Mesenchymal stem cell (in vitro differentiated cells and primary cell): ENCODE measurements at regions not wholly inside any gene's neighbourhood (a gene's known extent, or its start where the extent isn't known, plus 50 kb on each side); places are given as distances from the start of the nearest gene placed in this dataset.
"Not testable (repeated sequence)": the region's sequence is repeated elsewhere in the genome, so short reads cannot be mapped to it uniquely, and the experiment has no call there.

Experiments used
- DNase-seq: peaks from one replicate; pipeline ENCODE4 v3.0.0-alpha.2; 2013
- H2AFZ ChIP-seq: one replicate; pipeline ENCODE4 v1.6.1; 2013; ENCODE audit warnings: low read depth, mild to moderate bottlenecking, control low read depth, inconsistent platforms, low read length, moderate library complexity
- H2AK5ac ChIP-seq: 2 replicates; pipeline ENCODE4 v1.6.1; 2013; ENCODE audit warnings: low read length, moderate library complexity, mild to moderate bottlenecking, inconsistent platforms; ENCODE audit not compliant: severe bottlenecking
- H2BK120ac ChIP-seq: one replicate; pipeline ENCODE4 v1.6.1; 2013; ENCODE audit warnings: low read depth, mild to moderate bottlenecking, inconsistent platforms, low read length, moderate library complexity
- H2BK12ac ChIP-seq, 2 experiments: one replicate each; pipeline ENCODE4 v1.6.1; 2013; ENCODE audit warnings: inconsistent platforms in 2 of 2, low read length in 2 of 2, mild to moderate bottlenecking in 2 of 2, moderate library complexity in 2 of 2, control low read depth in 1 of 2
- H2BK15ac ChIP-seq: one replicate; pipeline ENCODE4 v1.6.1; 2013; ENCODE audit warnings: mild to moderate bottlenecking, low read depth, inconsistent platforms; ENCODE audit not compliant: poor library complexity, severe bottlenecking
- H2BK5ac ChIP-seq: 2 replicates; pipeline ENCODE4 v1.6.1; 2013; ENCODE audit warnings: low read depth, mild to moderate bottlenecking, low read length, control low read depth, inconsistent platforms; ENCODE audit not compliant: poor library complexity, severe bottlenecking
- H3K14ac ChIP-seq, 2 experiments: one replicate each; pipeline ENCODE4 v1.6.1; 2013; ENCODE audit warnings: inconsistent platforms in 2 of 2, low read length in 2 of 2, control low read depth in 1 of 2, mild to moderate bottlenecking in 1 of 2, moderate library complexity in 1 of 2
- H3K18ac ChIP-seq, 2 experiments: one replicate each; pipeline ENCODE4 v1.6.1; 2013; ENCODE audit warnings: inconsistent platforms in 2 of 2, low read length in 2 of 2, control low read depth in 1 of 2, low read depth in 1 of 2, mild to moderate bottlenecking in 1 of 2
- H3K23ac ChIP-seq, 2 experiments: one replicate each; pipeline ENCODE4 v1.6.1; 2013; ENCODE audit warnings: inconsistent platforms in 2 of 2, low read length in 2 of 2, mild to moderate bottlenecking in 2 of 2, moderate library complexity in 2 of 2, control low read depth in 1 of 2
- H3K27ac ChIP-seq: 2 replicates; pipeline ENCODE4 v1.5.1; 2013; ENCODE audit warnings: mild to moderate bottlenecking, moderate library complexity, low read length, control low read depth, inconsistent platforms; ENCODE audit not compliant: poor library complexity, severe bottlenecking
- H3K27me3 ChIP-seq, 2 experiments: 2 replicates each; pipeline versions ENCODE4 v1.6.1 to v1.7.0; 2013; ENCODE audit warnings: low read length in 2 of 2, mild to moderate bottlenecking in 2 of 2, moderate library complexity in 2 of 2, control low read depth in 1 of 2, inconsistent platforms in 1 of 2; ENCODE audit not compliant: control insufficient read depth in 1 of 2, insufficient read depth in 1 of 2
- H3K36me3 ChIP-seq, 2 experiments: 2 replicates each; pipeline versions ENCODE4 v1.6.1 to v1.7.0; 2013; ENCODE audit warnings: low read length in 2 of 2, control low read depth in 1 of 2, inconsistent platforms in 1 of 2, low read depth in 1 of 2, mild to moderate bottlenecking in 1 of 2; ENCODE audit not compliant: insufficient read depth in 2 of 2, control insufficient read depth in 1 of 2
- H3K4ac ChIP-seq, 2 experiments: one replicate each; pipeline ENCODE4 v1.6.1; 2013; ENCODE audit warnings: inconsistent platforms in 2 of 2, low read length in 2 of 2, mild to moderate bottlenecking in 2 of 2, moderate library complexity in 2 of 2, control low read depth in 1 of 2, low read depth in 1 of 2
- H3K4me1 ChIP-seq: 2 replicates; pipeline ENCODE4 v1.6.1; 2013; ENCODE audit warnings: low read depth, low read length, control low read depth; ENCODE audit not compliant: control insufficient read depth, insufficient read depth
- H3K4me2 ChIP-seq: 2 replicates; pipeline ENCODE4 v1.6.1; 2013; ENCODE audit warnings: low read length, mild to moderate bottlenecking, inconsistent platforms; ENCODE audit not compliant: poor library complexity, severe bottlenecking
- H3K4me3 ChIP-seq, 2 experiments: 2 replicates each; pipeline versions ENCODE4 v1.5.1 to v1.7.0; 2013; ENCODE audit warnings: low read length in 2 of 2, mild to moderate bottlenecking in 2 of 2, control low read depth in 1 of 2, low read depth in 1 of 2; ENCODE audit not compliant: insufficient read depth in 1 of 2
- H3K79me1 ChIP-seq: replicated peaks from 2 replicates; pipeline ENCODE4 v1.6.1; 2013; ENCODE audit warnings: mild to moderate bottlenecking, control low read depth, low read length, inconsistent platforms; ENCODE audit not compliant: poor library complexity, severe bottlenecking
- H3K9ac ChIP-seq: 2 replicates; pipeline ENCODE4 v1.7.0; 2013; ENCODE audit warnings: mild to moderate bottlenecking, low read length, moderate library complexity
- H3K9me3 ChIP-seq: 2 replicates; pipeline ENCODE4 v1.7.0; 2013; ENCODE audit warnings: mild to moderate bottlenecking, low read length; ENCODE audit not compliant: control insufficient read depth
- H4K8ac ChIP-seq: one replicate; pipeline ENCODE4 v1.6.1; 2013; ENCODE audit warnings: inconsistent platforms, mild to moderate bottlenecking, low read length, moderate library complexity
- H4K91ac ChIP-seq: one replicate; pipeline ENCODE4 v1.6.1; 2013; ENCODE audit warnings: mild to moderate bottlenecking, low read length, inconsistent platforms
- WGBS: methylation state at CpG from one replicate; pipeline ENCODE4 v1.1.7; 2013; ENCODE audit warnings: mixed read lengths; 5-methylcytosine and 5-hydroxymethylcytosine counted together

- Histone ChIP-seq H3K4ac (no peak overlapping the region), H2BK15ac (no peak overlapping the region), H2BK5ac (no peak overlapping the region), H2AFZ (no peak overlapping the region), H2BK12ac (no peak overlapping the region), H3K9me3 (no peaks in the 10 kb centered on the region), H3K18ac (no peak overlapping the region), H3K4me3 (no peak overlapping the region), H2BK120ac (no peak overlapping the region), H3K4me2 (no peak overlapping the region), H3K36me3 (no peaks in the 10 kb centered on the region), H2AK5ac (no peak overlapping the region), H4K91ac (no peak overlapping the region), H3K9ac (no peak overlapping the region), H4K8ac (no peak overlapping the region), H3K27me3 (peaks cover 15 to 29% of the 10 kb centered on the region in 2 experiments), H3K27ac (no peak overlapping the region), H3K23ac (peak overlapping the region in 1 of 2 experiments; percentile 72), H3K14ac (no peak overlapping the region), H3K4me1 (no peaks in the 10 kb centered on the region), H3K79me1 (no peaks in the 10 kb centered on the region)
- WGBS, result 79% methylated on average over 5 of the region's 7 CpGs
- DNase-seq, result no peak
These were observed 54.3 kb upstream of the GPR31 start for GRCh38 chr6:167211881-167212712.

GRCh38 chr6:167212713-167213005 lies 54.9 kb upstream of the GPR31 start:
- H3K4me3 ChIP-seq, result no peak overlapping the region
- H2AK5ac ChIP-seq, result no peak overlapping the region
- WGBS, result 88% methylated on average over 4 of the region's 4 CpGs

GRCh38 chr6:167214206-167214605 lies 56.4 kb upstream of the GPR31 start:
- H3K9ac ChIP-seq, result no peak overlapping the region
- no peak overlapping the region for H3K27ac ChIP-seq
- H3K4me2 ChIP-seq, result no peak overlapping the region
- H2BK120ac ChIP-seq, result no peak overlapping the region
- no peaks in the 10 kb centered on the region for H3K36me3 ChIP-seq
- no peak overlapping the region for H2AK5ac ChIP-seq
- no peaks in the 10 kb centered on the region for H3K4me1 ChIP-seq
- H4K91ac ChIP-seq, result no peak overlapping the region
- H2AFZ ChIP-seq, result no peak overlapping the region
- H2BK5ac ChIP-seq, result no peak overlapping the region
- DNase-seq, result no peak
- H3K79me1 ChIP-seq, result no peaks in the 10 kb centered on the region
- no peak overlapping the region for H3K23ac ChIP-seq
- H3K4ac ChIP-seq, result no peak overlapping the region
- no peak overlapping the region for H3K18ac ChIP-seq
- H3K27me3 ChIP-seq, result peaks cover 12 to 25% of the 10 kb centered on the region in 2 experiments
- no peak overlapping the region for H3K14ac ChIP-seq
- H4K8ac ChIP-seq, result no peak overlapping the region
- no peak overlapping the region for H2BK15ac ChIP-seq
- no peak overlapping the region for H3K4me3 ChIP-seq
- 78% methylated on average over 9 of the region's 10 CpGs for WGBS
- H3K9me3 ChIP-seq, result no peaks in the 10 kb centered on the region
- H2BK12ac ChIP-seq, result no peak overlapping the region

More at GRCh38 chr6:167212713-167213005, 54.9 kb upstream of the GPR31 start:
- Histone ChIP-seq H3K27me3 (peaks cover 15 to 29% of the 10 kb centered on the region in 2 experiments), H3K27ac (no peak overlapping the region), H2AFZ (no peak overlapping the region), H3K79me1 (no peaks in the 10 kb centered on the region), H3K4me2 (no peak overlapping the region), H2BK5ac (no peak overlapping the region), H3K9me3 (no peaks in the 10 kb centered on the region), H4K8ac (no peak overlapping the region), H2BK12ac (no peak overlapping the region), H2BK15ac (no peak overlapping the region), H3K23ac (no peak overlapping the region), H3K9ac (no peak overlapping the region), H2BK120ac (no peak overlapping the region), H3K18ac (no peak overlapping the region), H4K91ac (no peak overlapping the region), H3K4ac (no peak overlapping the region), H3K36me3 (no peaks in the 10 kb centered on the region), H3K14ac (no peak overlapping the region), H3K4me1 (no peaks in the 10 kb centered on the region)
- DNase-seq, result no peak

- H4K91ac ChIP-seq, H2BK120ac ChIP-seq, H3K9ac ChIP-seq, DNase-seq, H2AK5ac ChIP-seq, H3K23ac ChIP-seq, H3K36me3 ChIP-seq, H3K4me3 ChIP-seq, H2BK12ac ChIP-seq, H3K27ac ChIP-seq, H3K9me3 ChIP-seq, H3K18ac ChIP-seq, H3K4me1 ChIP-seq, H2AFZ ChIP-seq, H3K4me2 ChIP-seq, H2BK15ac ChIP-seq, H3K14ac ChIP-seq, H2BK5ac ChIP-seq, H4K8ac ChIP-seq, H3K4ac ChIP-seq, H3K79me1 ChIP-seq: not testable (repeated sequence)
- WGBS, result 43% methylated on average over 10 of the region's 15 CpGs
- H3K27me3 ChIP-seq, result peaks cover 10 to 14% of the 10 kb centered on the region in 2 experiments
These were observed 57.9 kb upstream of the GPR31 start for GRCh38 chr6:167215429-167216250.
